Endothelial cell (in vitro differentiated cells): ENCODE measurements at regions not wholly inside any gene's neighbourhood (a gene's known extent, or its start where the extent isn't known, plus 50 kb on each side); places are given as distances from the start of the nearest gene placed in this dataset.
"Not testable (repeated sequence)": the region's sequence is repeated elsewhere in the genome, so short reads cannot be mapped to it uniquely, and the experiment has no call there.

Experiments used
- DNase-seq: peaks from one replicate; pipeline ENCODE4 v3.0.0; 2021; ENCODE audit warnings: low spot score
- H3K27ac Mint-ChIP-seq: one replicate; pipeline ENCODE4 v1.8.0; 2021; ENCODE audit warnings: mixed read lengths, inconsistent platforms; ENCODE audit not compliant: unreplicated experiment
- H3K27me3 Mint-ChIP-seq: one replicate; pipeline ENCODE4 v1.8.0; 2021; ENCODE audit warnings: mild to moderate bottlenecking, moderate library complexity, mixed read lengths, inconsistent platforms; ENCODE audit not compliant: unreplicated experiment
- H3K36me3 Mint-ChIP-seq: one replicate; pipeline ENCODE4 v1.8.0; 2021; ENCODE audit warnings: mild to moderate bottlenecking, low read depth, mixed read lengths, inconsistent platforms; ENCODE audit not compliant: unreplicated experiment
- H3K4me1 Mint-ChIP-seq: one replicate; pipeline ENCODE4 v1.8.0; 2021; ENCODE audit warnings: mild to moderate bottlenecking, mixed read lengths, inconsistent platforms; ENCODE audit not compliant: unreplicated experiment
- H3K4me3 Mint-ChIP-seq: one replicate; pipeline ENCODE4 v1.8.0; 2021; ENCODE audit warnings: mild to moderate bottlenecking, mixed read lengths, inconsistent platforms; ENCODE audit not compliant: unreplicated experiment
- H3K9me3 Mint-ChIP-seq: one replicate; pipeline ENCODE4 v1.8.0; 2021; ENCODE audit warnings: mixed read lengths, inconsistent platforms; ENCODE audit not compliant: unreplicated experiment
- TF ChIP-seq, protein P1 (sequence below): fragments of 200-600 bp; sonication (generic); IDR thresholded peaks from one replicate; pipeline ENCODE4 v1.5.0; 2021; ENCODE audit warnings: antibody characterized with exemption; ENCODE audit not compliant: unreplicated experiment

DNA sequence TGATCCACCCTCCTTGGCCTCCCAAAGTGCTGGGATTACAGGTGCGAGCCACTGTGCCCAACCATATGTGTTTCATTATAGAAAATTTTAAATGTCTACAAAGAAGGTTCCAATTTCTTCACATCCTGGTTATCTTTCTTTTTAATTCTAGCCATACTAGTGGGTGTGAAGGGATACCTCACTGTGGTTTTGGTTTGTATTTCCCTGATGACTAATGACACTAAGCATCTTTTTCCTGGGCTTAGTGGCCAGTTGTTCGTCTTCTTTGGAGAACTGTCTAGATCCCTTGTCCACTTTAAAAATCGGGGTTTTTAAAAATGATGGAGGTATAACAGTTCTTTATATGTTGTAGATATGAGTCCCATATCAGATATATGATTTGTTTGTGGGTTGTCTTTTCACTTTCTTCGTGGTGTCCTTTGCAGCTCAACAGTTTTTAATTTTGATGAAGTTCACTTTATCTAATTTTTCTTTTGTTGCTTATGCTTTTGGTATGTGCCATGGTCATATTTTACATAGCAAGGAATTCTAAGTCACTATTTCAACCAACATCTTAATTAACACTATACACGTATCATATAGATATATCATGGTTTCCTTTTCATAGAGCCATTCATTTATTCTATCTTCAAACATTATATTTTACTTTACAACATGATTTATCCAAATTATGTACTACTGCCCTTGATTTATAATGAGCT, 135.0 kb upstream of the RIOK3 start:
- Mint-ChIP-seq H3K4me3 (no peak overlapping the region), H3K27me3 (peaks cover 2% of the 10 kb centered on the region), H3K27ac (no peak overlapping the region), H3K9me3 (no peaks in the 10 kb centered on the region), H3K36me3 (peaks cover 7% of the 10 kb centered on the region), H3K4me1 (peaks cover 9% of the 10 kb centered on the region)
- no peak for DNase-seq
- TF ChIP-seq, protein P1, sequence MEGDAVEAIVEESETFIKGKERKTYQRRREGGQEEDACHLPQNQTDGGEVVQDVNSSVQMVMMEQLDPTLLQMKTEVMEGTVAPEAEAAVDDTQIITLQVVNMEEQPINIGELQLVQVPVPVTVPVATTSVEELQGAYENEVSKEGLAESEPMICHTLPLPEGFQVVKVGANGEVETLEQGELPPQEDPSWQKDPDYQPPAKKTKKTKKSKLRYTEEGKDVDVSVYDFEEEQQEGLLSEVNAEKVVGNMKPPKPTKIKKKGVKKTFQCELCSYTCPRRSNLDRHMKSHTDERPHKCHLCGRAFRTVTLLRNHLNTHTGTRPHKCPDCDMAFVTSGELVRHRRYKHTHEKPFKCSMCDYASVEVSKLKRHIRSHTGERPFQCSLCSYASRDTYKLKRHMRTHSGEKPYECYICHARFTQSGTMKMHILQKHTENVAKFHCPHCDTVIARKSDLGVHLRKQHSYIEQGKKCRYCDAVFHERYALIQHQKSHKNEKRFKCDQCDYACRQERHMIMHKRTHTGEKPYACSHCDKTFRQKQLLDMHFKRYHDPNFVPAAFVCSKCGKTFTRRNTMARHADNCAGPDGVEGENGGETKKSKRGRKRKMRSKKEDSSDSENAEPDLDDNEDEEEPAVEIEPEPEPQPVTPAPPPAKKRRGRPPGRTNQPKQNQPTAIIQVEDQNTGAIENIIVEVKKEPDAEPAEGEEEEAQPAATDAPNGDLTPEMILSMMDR, result no peak

DNA sequence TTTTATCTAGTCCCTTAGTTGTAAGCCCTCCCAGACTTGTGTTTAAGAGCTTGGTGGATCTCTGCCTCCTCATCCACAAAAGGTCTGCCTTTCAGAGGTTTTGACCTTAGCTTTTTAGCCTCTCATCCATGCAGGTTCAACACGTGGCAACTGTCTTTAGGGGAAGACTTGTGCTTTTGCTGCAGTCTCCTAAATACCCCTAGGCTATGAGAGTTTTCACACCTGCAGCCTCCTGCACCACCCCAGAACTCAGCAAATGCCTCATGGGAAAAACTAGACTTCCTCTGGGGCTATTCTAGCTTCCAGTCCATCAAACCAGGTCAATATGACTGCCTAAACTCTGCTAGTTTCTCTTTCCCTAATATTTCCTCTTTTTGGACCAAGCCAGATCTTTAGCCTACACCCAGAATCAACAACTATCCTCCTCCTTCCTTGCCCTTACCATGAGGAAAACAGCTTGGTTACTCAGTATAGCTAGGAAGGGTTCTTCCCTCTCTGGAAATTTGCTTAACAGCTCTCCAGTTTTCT, 132.3 kb upstream of the RIOK3 start:
- no peak for DNase-seq
- no peaks in the 10 kb centered on the region for H3K9me3 Mint-ChIP-seq
- peaks cover 2% of the 10 kb centered on the region for H3K27me3 Mint-ChIP-seq
- H3K36me3 Mint-ChIP-seq, result peaks cover 4% of the 10 kb centered on the region
- TF ChIP-seq, protein P1, result no peak
- no peak overlapping the region for H3K27ac Mint-ChIP-seq
- no peak overlapping the region for H3K4me3 Mint-ChIP-seq
- peaks cover 1% of the 10 kb centered on the region for H3K4me1 Mint-ChIP-seq

DNA sequence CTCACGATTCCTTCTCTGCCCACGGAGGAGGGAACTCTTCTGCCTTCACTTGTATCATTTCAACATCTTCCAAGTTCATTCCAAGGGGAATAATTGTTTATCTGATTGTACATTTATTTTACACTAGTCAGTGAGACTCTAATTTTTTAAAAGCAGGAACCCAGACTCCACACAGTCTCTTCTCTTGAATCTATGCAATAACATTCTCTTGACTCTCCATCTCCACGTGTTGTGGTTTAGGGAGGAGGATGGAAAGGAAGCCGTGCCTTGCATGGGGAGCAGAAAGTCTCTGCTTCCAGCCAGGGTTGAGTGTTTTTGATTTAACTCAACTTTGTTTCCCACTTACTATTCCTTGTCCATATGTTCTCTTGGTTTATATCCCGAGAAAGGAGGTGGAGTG, 131.1 kb upstream of the RIOK3 start:
- TF ChIP-seq, protein P1, result no peak
- peaks cover 4% of the 10 kb centered on the region for H3K36me3 Mint-ChIP-seq
- peaks cover 2% of the 10 kb centered on the region for H3K27me3 Mint-ChIP-seq
- no peak overlapping the region for H3K27ac Mint-ChIP-seq
- DNase-seq, result no peak
- no peaks in the 10 kb centered on the region for H3K9me3 Mint-ChIP-seq
- no peak overlapping the region for H3K4me3 Mint-ChIP-seq
- H3K4me1 Mint-ChIP-seq, result no peaks in the 10 kb centered on the region

DNA sequence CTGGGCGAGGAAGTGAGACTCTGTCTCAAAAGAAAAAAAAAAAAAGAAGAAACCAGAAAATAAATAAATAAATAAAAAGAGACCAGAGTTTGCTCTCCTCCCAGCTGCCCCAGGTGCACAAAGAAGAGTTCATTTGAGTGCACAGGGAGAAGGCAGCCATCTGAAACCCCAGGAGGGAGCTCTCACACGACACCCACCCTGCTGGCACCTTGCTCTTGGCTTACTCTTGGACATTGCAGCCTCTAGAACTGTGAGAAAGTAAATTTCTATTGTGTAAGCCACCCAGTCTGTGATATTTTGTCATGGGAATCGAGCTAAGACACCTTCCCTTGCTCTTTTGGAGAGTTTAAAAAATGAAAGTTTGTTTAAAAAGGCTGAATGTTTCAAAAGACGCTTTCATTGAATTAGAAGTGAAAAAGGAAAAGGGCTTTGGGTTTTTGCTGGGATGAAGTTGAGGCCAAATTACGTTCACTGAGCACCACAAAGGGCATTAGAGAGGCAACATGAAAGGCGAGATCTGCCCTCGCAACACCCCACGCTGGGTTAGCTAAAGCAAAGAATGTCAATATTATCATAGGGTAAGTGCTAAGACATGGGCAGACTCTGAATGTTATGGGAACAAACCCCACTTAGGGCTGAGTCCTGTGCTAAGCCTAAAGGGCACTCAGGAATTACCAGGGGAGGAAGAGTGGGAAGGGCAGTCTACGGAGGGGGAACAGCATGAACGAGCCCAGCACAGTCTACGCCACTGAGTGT, 128.9 kb upstream of the RIOK3 start:
- DNase-seq, result no peak
- H3K36me3 Mint-ChIP-seq, result peaks cover 5% of the 10 kb centered on the region
- peaks cover 4% of the 10 kb centered on the region for H3K4me1 Mint-ChIP-seq
- TF ChIP-seq, protein P1, result no peak
- no peak overlapping the region for H3K27ac Mint-ChIP-seq
- H3K27me3 Mint-ChIP-seq, result no peaks in the 10 kb centered on the region
- H3K4me3 Mint-ChIP-seq, result peak overlapping the region; percentile 12
- no peaks in the 10 kb centered on the region for H3K9me3 Mint-ChIP-seq

DNA sequence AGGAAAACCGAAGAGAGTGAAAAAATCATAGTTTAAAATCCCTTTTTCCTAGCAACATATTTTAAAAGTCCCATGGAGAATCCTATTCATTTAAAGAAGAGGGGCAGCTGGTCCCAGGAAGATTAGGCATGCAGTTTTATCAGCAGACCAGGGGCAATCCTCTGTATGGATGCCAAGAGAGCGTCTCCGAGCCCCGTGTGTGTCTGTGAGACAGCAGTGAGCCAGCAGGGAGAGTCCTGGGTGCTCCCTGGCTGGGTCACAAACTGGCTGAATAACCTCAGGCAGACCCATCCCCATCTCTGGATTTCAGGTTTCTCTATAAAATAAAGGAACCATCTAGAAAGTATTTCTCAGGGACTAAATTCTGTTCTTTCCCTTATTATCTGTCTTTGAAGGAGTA, 128.2 kb upstream of the RIOK3 start:
- H3K9me3 Mint-ChIP-seq, result no peaks in the 10 kb centered on the region
- H3K27me3 Mint-ChIP-seq, result no peaks in the 10 kb centered on the region
- TF ChIP-seq, protein P1, result no peak
- H3K36me3 Mint-ChIP-seq, result peaks cover 9% of the 10 kb centered on the region
- DNase-seq, result no peak
- peaks cover 4% of the 10 kb centered on the region for H3K4me1 Mint-ChIP-seq
- no peak overlapping the region for H3K27ac Mint-ChIP-seq
- H3K4me3 Mint-ChIP-seq, result no peak overlapping the region

DNA sequence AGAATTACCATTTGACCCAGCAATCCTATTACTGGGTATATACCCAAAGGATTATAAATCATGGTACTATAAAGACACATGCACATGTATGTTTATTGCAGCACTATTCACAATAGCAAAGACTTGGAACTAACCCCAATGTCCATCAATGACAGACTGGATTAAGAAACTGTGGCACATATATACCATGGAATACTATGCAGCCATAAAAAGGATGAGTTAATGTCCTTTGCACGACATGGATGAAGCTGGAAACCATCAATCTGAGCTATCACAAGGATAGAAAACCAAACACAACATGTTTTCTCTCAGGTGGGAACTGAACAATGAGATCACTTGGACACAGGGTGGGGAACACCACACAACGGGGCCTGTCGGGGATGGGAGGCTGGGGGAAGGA, 123.4 kb upstream of the RIOK3 start:
- not testable (repeated sequence) for DNase-seq, H3K4me3 Mint-ChIP-seq, H3K9me3 Mint-ChIP-seq, H3K4me1 Mint-ChIP-seq, H3K27ac Mint-ChIP-seq, H3K27me3 Mint-ChIP-seq
- peaks cover 12% of the 10 kb centered on the region for H3K36me3 Mint-ChIP-seq
